ENCODE measurements at regions not wholly inside any gene's neighbourhood (a gene's known extent, or its start where the extent isn't known, plus 50 kb on each side); places are given as distances from the start of the nearest gene placed in this dataset.

DNA sequence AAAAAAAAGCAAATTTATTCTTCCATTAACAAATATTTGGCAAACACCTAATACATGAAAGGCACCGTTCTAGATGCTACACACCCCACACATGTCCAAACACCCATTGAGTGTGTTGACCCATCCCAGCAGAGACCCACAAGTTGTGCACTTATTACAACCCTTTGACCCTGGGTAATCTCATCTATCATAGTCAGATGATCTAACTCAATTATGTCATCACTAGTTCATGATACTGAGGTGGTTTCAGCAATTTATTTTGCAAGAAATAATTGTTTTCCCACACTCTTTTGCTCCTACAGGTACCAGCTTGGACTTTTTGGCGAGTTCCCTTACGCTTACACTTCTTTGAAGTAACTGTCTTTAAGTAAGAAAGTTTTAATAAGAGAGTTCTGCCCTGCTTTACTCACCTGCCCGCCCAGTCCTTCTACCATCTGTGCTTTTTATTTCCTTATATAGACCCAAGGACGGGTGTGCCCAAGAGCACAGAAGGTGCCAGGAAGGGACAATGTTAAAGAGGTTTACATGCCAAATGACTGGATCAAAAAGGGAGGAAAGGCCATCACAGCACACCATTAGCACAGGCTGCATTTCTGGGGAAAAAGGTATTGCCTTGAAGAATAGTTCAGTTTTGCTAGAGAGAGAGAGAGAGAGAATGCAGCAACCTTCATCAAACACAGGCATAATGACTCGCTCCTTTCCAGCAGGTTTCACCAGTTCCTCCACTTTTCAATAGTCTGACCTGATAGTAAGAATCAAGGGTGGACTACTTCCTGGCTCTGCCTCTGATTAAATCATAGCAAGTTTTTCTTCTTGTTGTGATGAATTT lies 54.5 kb upstream of the ATP11B start:
- H3K4me3 ChIP-seq (ENCODE audit: low read depth, low read length), result no peak overlapping the region
- peak; percentile 93 for DNase-seq (ENCODE audit: low read depth)

GRCh38 chr3:182739619-182740018 lies 53.7 kb upstream of the ATP11B start:
- no peak overlapping the region for H3K4me3 ChIP-seq (ENCODE audit: low read depth, low read length)
- no peak for DNase-seq (ENCODE audit: low read depth)
- no peak for TF ChIP-seq CTCF (IDR thresholded peaks at IDR 0.05; ENCODE audit: control insufficient read depth, extremely low read depth, insufficient read depth)

More for the DNA sequence above, 54.5 kb upstream of the ATP11B start:
- TF ChIP-seq CTCF (IDR thresholded peaks at IDR 0.05; ENCODE audit: control insufficient read depth, extremely low read depth, insufficient read depth), result no peak

DNA sequence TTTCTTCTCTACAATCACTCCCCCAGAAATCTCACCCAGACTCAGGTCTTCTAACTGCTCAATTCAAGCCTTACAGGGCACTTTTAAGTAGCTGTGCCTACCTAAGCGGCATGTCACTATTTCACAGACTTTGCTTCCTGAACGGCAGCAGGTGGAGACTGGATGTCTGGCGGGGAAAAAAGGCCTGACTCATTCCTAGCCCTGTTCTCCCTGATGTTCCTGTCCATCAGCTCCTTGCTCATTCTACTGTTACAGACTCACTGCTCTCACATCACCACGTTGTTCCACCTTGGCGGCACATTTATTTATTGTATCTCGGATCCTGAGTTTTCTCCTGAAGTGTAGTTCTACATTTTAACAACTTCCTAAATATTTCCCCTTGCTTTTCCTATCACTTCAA lies 52.6 kb upstream of the ATP11B start:
- no peak for DNase-seq (ENCODE audit: low read depth)
- H3K4me3 ChIP-seq (ENCODE audit: low read depth, low read length), result no peak overlapping the region
- no peak for TF ChIP-seq CTCF (IDR thresholded peaks at IDR 0.05; ENCODE audit: control insufficient read depth, extremely low read depth, insufficient read depth)

DNA sequence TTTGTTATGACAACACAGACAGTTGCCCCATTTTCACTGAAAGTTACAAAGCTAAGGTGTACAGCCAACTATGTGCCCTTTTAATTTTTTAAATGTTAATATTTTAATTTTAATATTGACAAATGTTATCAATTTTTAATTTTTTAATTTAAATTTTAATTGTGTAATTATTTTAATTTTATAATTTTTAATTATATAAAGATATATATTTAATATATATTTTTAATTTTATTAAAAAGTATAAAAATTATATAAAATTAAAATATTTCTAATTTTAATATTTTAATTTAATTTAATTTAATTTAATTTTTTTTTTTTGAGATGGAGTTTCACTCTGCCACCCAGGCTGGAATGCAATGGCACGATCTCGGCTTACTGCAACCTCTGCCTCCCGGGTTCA lies 52.1 kb upstream of the ATP11B start:
- TF ChIP-seq CTCF (IDR thresholded peaks at IDR 0.05; ENCODE audit: control insufficient read depth, extremely low read depth, insufficient read depth), result no peak
- no peak for DNase-seq (ENCODE audit: low read depth)
- no peak overlapping the region for H3K4me3 ChIP-seq (ENCODE audit: low read depth, low read length)

Data from LNCaP clone FGC (cell line).